WTC11 (cell line): ENCODE measurements at regions not wholly inside any gene's neighbourhood (a gene's known extent, or its start where the extent isn't known, plus 50 kb on each side); places are given as distances from the start of the nearest gene placed in this dataset.

Experiments
- ATAC-seq: fragments of 200-7000 bp; cut with Tn5 transposase; 2 replicates; pipeline ENCODE4 v1.10.0; 2021; ENCODE audit warnings: mild to moderate bottlenecking, moderate library complexity
- CTCF ChIA-PET: fragments of 300-600 bp; sonication (Branson Sonifier 250); formaldehyde crosslinking; loops from one replicate; lab custom pipeline; 2021; ENCODE audit warnings: antibody characterized with exemption; lab: Charles Lee
- POLR2A ChIA-PET: fragments of 350-600 bp; sonication (Branson Sonifier 250); formaldehyde crosslinking; loops from one replicate; lab custom pipeline; 2021; ENCODE audit warnings: antibody characterized with exemption; lab: Charles Lee
- DNase-seq: peaks from one replicate; pipeline ENCODE4 v3.0.0; 2021; ENCODE audit warnings: low spot score
- H3K27ac Mint-ChIP-seq: 2 replicates; pipeline ENCODE4 v1.8.0; 2021; ENCODE audit warnings: mixed read lengths
- H3K27me3 Mint-ChIP-seq: 2 replicates; pipeline ENCODE4 v1.8.0; 2021; ENCODE audit warnings: low read depth, mild to moderate bottlenecking, moderate library complexity, mixed read lengths
- H3K36me3 Mint-ChIP-seq: 2 replicates; pipeline ENCODE4 v1.8.0; 2021; ENCODE audit warnings: mixed read lengths
- H3K4me1 Mint-ChIP-seq: 2 replicates; pipeline ENCODE4 v1.8.0; 2022; ENCODE audit warnings: mixed read lengths
- H3K4me3 Mint-ChIP-seq: 2 replicates; pipeline ENCODE4 v1.8.0; 2021; ENCODE audit warnings: mild to moderate bottlenecking, moderate library complexity, mixed read lengths
- H3K9me3 Mint-ChIP-seq: 2 replicates; pipeline ENCODE4 v1.8.0; 2021; ENCODE audit warnings: mixed read lengths
- ARID4B ChIP-seq: sonication (generic); formaldehyde crosslinking; IDR thresholded peaks from 2 replicates; pipeline ENCODE4 v1.8.0; 2023; ENCODE audit warnings: missing genetic modification reagents, mild to moderate bottlenecking, borderline replicate concordance
- ATF2 ChIP-seq: sonication (generic); formaldehyde crosslinking; IDR thresholded peaks from 2 replicates; pipeline ENCODE4 v1.8.1; 2022; ENCODE audit warnings: low read depth, missing genetic modification reagents, borderline replicate concordance
- E2F1 ChIP-seq: sonication (generic); formaldehyde crosslinking; IDR thresholded peaks from 2 replicates; pipeline ENCODE4 v1.8.0; 2022; ENCODE audit warnings: mild to moderate bottlenecking, missing genetic modification reagents
- EMX1 ChIP-seq: fragments of 250-450 bp; sonication (Bioruptor Pico); IDR thresholded peaks from 2 replicates; pipeline ENCODE4 v1.8.0; 2021; ENCODE audit warnings: mild to moderate bottlenecking
- ERG ChIP-seq: fragments of 250-450 bp; sonication (Bioruptor Pico); IDR thresholded peaks from 2 replicates; pipeline ENCODE4 v1.8.0; 2021; ENCODE audit warnings: mild to moderate bottlenecking
- ESRRA ChIP-seq: sonication (generic); formaldehyde crosslinking; IDR thresholded peaks from 2 replicates; pipeline ENCODE4 v1.8.1; 2022; ENCODE audit warnings: mild to moderate bottlenecking, missing genetic modification reagents, borderline replicate concordance
- MLX ChIP-seq: sonication (generic); formaldehyde crosslinking; IDR thresholded peaks from 2 replicates; pipeline ENCODE4 v1.8.1; 2023; ENCODE audit warnings: mild to moderate bottlenecking, missing genetic modification reagents, moderate library complexity
- NFYB ChIP-seq: sonication (generic); formaldehyde crosslinking; conservative IDR thresholded peaks from 2 replicates; pipeline ENCODE4 v1.8.0; 2022; ENCODE audit warnings: low read depth, missing genetic modification reagents
- NR1H2 ChIP-seq: sonication (generic); formaldehyde crosslinking; IDR thresholded peaks from 2 replicates; pipeline ENCODE4 v1.9.0; 2021; ENCODE audit warnings: mild to moderate bottlenecking, moderate library complexity, missing genetic modification reagents
- NR2C2 ChIP-seq: sonication (generic); formaldehyde crosslinking; IDR thresholded peaks from 2 replicates; pipeline ENCODE4 v1.8.0; 2022; ENCODE audit warnings: mild to moderate bottlenecking, missing genetic modification reagents
- NR3C1 ChIP-seq: sonication (generic); formaldehyde crosslinking; conservative IDR thresholded peaks from 2 replicates; pipeline ENCODE4 v1.8.1; 2023; ENCODE audit warnings: low read depth, mild to moderate bottlenecking, missing genetic modification reagents
- RELA ChIP-seq: sonication (generic); formaldehyde crosslinking; IDR thresholded peaks from 2 replicates; pipeline ENCODE4 v1.8.1; 2022; ENCODE audit warnings: missing genetic modification reagents, mild to moderate bottlenecking, borderline replicate concordance
- TEAD1 ChIP-seq: sonication (generic); formaldehyde crosslinking; IDR thresholded peaks from 2 replicates; pipeline ENCODE4 v1.8.0; 2022; ENCODE audit warnings: mild to moderate bottlenecking, missing genetic modification reagents
- USF1 ChIP-seq: sonication (generic); formaldehyde crosslinking; IDR thresholded peaks from 2 replicates; pipeline ENCODE4 v1.8.0; 2022; ENCODE audit warnings: mild to moderate bottlenecking, missing genetic modification reagents
- ZBTB21 ChIP-seq: sonication (generic); formaldehyde crosslinking; IDR thresholded peaks from 2 replicates; pipeline ENCODE4 v1.8.1; 2023; ENCODE audit warnings: mild to moderate bottlenecking, missing genetic modification reagents, borderline replicate concordance
- ZBTB43 ChIP-seq: sonication (generic); formaldehyde crosslinking; IDR thresholded peaks from 2 replicates; pipeline ENCODE4 v1.8.1; 2023; ENCODE audit warnings: mild to moderate bottlenecking, missing genetic modification reagents
- ZNF423 ChIP-seq: fragments of 250-450 bp; sonication (Bioruptor Pico); IDR thresholded peaks from 2 replicates; pipeline ENCODE4 v2.1.2; 2022; ENCODE audit warnings: mild to moderate bottlenecking, moderate library complexity
- ZNF512 ChIP-seq: sonication (generic); formaldehyde crosslinking; IDR thresholded peaks from 2 replicates; pipeline ENCODE4 v1.8.1; 2022; ENCODE audit warnings: missing genetic modification reagents, borderline replicate concordance
- ZNF532 ChIP-seq: fragments of 250-450 bp; sonication (Bioruptor Pico); IDR thresholded peaks from 2 replicates; pipeline ENCODE4 v1.9.0; 2021; ENCODE audit warnings: mild to moderate bottlenecking, borderline replicate concordance

GRCh38 chr2:196241175-196241574 is 69.8 kb upstream of the STK17B start (continued):
- TF ChIP-seq ZNF512 (CRISPR knock-in tag) (no peak), ZNF532 (CRISPR knock-in tag) (no peak)

GRCh38 chr2:196242131-196242620 is 70.8 kb upstream of the STK17B start:
- H3K27ac Mint-ChIP-seq = no peak overlapping the region
- H3K27me3 Mint-ChIP-seq = no peaks in the 10 kb centered on the region; the same call in 1 of the 2 replicates
- no peaks in the 10 kb centered on the region for H3K9me3 Mint-ChIP-seq
- CTCF ChIA-PET = no interaction called here
- DNase-seq (no peak), ATAC-seq (no peak)
- H3K4me1 Mint-ChIP-seq = peaks cover 3% of the 10 kb centered on the region
- POLR2A ChIA-PET = no interaction called here
- no peak overlapping the region for H3K4me3 Mint-ChIP-seq
- H3K36me3 Mint-ChIP-seq = no peaks in the 10 kb centered on the region
- TF ChIP-seq ZNF423 (no peak), ERG (CRISPR knock-in tag) (no peak), EMX1 (no peak), ZBTB43 (no peak), NR1H2 (CRISPR knock-in tag) (no peak), TEAD1 (CRISPR knock-in tag) (no peak), E2F1 (no peak), NR3C1 (CRISPR knock-in tag) (no peak), ZBTB21 (CRISPR knock-in tag) (no peak), ATF2 (CRISPR knock-in tag) (no peak), RELA (CRISPR knock-in tag) (no peak), NFYB (CRISPR knock-in tag) (no peak), ARID4B (no peak), ESRRA (CRISPR knock-in tag) (no peak), MLX (CRISPR knock-in tag) (no peak), USF1 (no peak), NR2C2 (CRISPR knock-in tag) (no peak)
